K562 (cell line): ENCODE measurements at regions not wholly inside any gene's neighbourhood (a gene's known extent, or its start where the extent isn't known, plus 50 kb on each side); places are given as distances from the start of the nearest gene placed in this dataset.

Source experiments
- ATAC-seq: fragments of 200-7000 bp; cut with Tn5 transposase; 3 replicates; pipeline ENCODE4 v1.9.1; 2020; ENCODE audit warnings: moderate library complexity
- BruUV-seq: library from RNA; stranded (reverse); fragments of 400-500 nt; replicated peaks from 2 replicates; lab custom pipeline; 2021; lab: Mats Ljungman, UMichigan
- CTCF ChIA-PET: fragments of 300-600 bp; formaldehyde crosslinking; extraction: SDS; loops from one replicate; lab custom pipeline; 2021; ENCODE audit warnings: low intra/inter-chr PET ratio; lab: Yijun Ruan, JAX
- POLR2A ChIA-PET: fragments of 300-600, 350-650 bp; sonication (Branson Sonifier 250); formaldehyde crosslinking; extraction: SDS; loops from one replicate; lab custom pipeline; 2021; ENCODE audit warnings: antibody characterized with exemption, inconsistent platforms; lab: Yijun Ruan, JAX
- DNase-seq, 4 experiments: peaks; one replicate each; pipeline versions ENCODE4 v3.0.0 to v3.0.0-alpha.2; 2011 to 2018; ENCODE audit warnings: low spot score in 3 of 4, mixed read lengths in 3 of 4; ENCODE audit errors: extremely low read depth in 1 of 4
- FAIRE-seq: peaks from 2 replicates; lab custom pipeline; 2011; peaks lifted over from hg19 to GRCh38; lab: Jason Lieb, UNC
- H2AFZ ChIP-seq: 2 replicates; pipeline ENCODE4 v1.6.0; 2011; ENCODE audit warnings: low read depth, low read length, control low read depth, inconsistent platforms
- H3K27ac ChIP-seq: fragments of 200-600 bp; 3 replicates; pipeline ENCODE4 v1.8.0; 2011; ENCODE audit warnings: low read depth, mild to moderate bottlenecking, control low read depth, inconsistent platforms, low read length, moderate library complexity, mixed read lengths; ENCODE audit errors: extremely low read depth
- H3K27me3 ChIP-seq, 2 experiments: fragments of 300-600 bp in 1 of 2; 2 replicates in 1 of 2; 3 replicates in 1 of 2; pipeline versions ENCODE4 v1.6.0 to v1.8.0; 2011; ENCODE audit warnings: inconsistent platforms in 2 of 2, low read length in 2 of 2, mild to moderate bottlenecking in 1 of 2, mixed read lengths in 1 of 2, moderate library complexity in 1 of 2; ENCODE audit not compliant: control insufficient read depth in 2 of 2, insufficient read depth in 2 of 2
- H3K36me3 ChIP-seq: fragments of 300-600 bp; 3 replicates; pipeline ENCODE4 v1.8.0; 2011; ENCODE audit warnings: mild to moderate bottlenecking, low read length, inconsistent platforms; ENCODE audit not compliant: control insufficient read depth, insufficient read depth
- H3K4me1 ChIP-seq, 2 experiments: fragments of 200-600 bp in 1 of 2; replicated peaks in 1 of 2; 2 replicates in 1 of 2; 3 replicates in 1 of 2; pipeline versions ENCODE4 v1.5.1 to v1.8.0; 2011; ENCODE audit warnings: inconsistent platforms in 2 of 2, low read length in 2 of 2, mild to moderate bottlenecking in 1 of 2, mixed read lengths in 1 of 2, moderate library complexity in 1 of 2; ENCODE audit not compliant: control insufficient read depth in 2 of 2, insufficient read depth in 2 of 2
- H3K4me2 ChIP-seq: 2 replicates; pipeline ENCODE4 v1.6.1; 2011; ENCODE audit warnings: low read length, control low read depth, inconsistent platforms, mixed read lengths; ENCODE audit not compliant: insufficient read depth
- H3K4me3 ChIP-seq: fragments of 200-600 bp; sonication (generic), shearing (Covaris generic); 2 replicates; pipeline ENCODE4 v1.5.1; 2016; ENCODE audit warnings: control low read depth, inconsistent platforms
- H3K79me2 ChIP-seq: fragments of 200-600 bp; 3 replicates; pipeline ENCODE4 v1.8.0; 2011; ENCODE audit warnings: low read length, inconsistent platforms; ENCODE audit not compliant: control insufficient read depth, insufficient read depth
- H3K9ac ChIP-seq, 2 experiments: 2 replicates each; pipeline versions ENCODE4 v1.6.0 to v1.6.1; 2011; ENCODE audit warnings: low read depth in 2 of 2, low read length in 2 of 2, control low read depth in 1 of 2, inconsistent platforms in 1 of 2, mild to moderate bottlenecking in 1 of 2, mixed read lengths in 1 of 2; ENCODE audit not compliant: insufficient read depth in 1 of 2
- H3K9me1 ChIP-seq: one replicate; pipeline ENCODE4 v1.6.0; 2011; ENCODE audit warnings: inconsistent platforms, mild to moderate bottlenecking, low read length, moderate library complexity; ENCODE audit not compliant: control insufficient read depth, insufficient read depth
- H3K9me3 ChIP-seq: replicated peaks from 2 replicates; pipeline ENCODE4 v1.5.1; 2011; ENCODE audit warnings: low read depth, low read length, inconsistent platforms; ENCODE audit not compliant: control insufficient read depth, insufficient read depth
- H4K20me1 ChIP-seq: replicated peaks from 2 replicates; pipeline ENCODE4 v1.6.1; 2011; ENCODE audit warnings: low read length, inconsistent platforms, mixed read lengths; ENCODE audit not compliant: control insufficient read depth, insufficient read depth
- CEBPB ChIP-seq: fragments of 450-650 bp; IDR thresholded peaks from 2 replicates; pipeline ENCODE4 v1.6.1; 2016; ENCODE audit warnings: missing genetic modification characterization, missing compliant biosample characterization
- KDM5B ChIP-seq: fragments of 200-600 bp; sonication (generic); IDR thresholded peaks from 2 replicates; pipeline ENCODE4 v1.6.1; 2012; ENCODE audit warnings: low read depth, mild to moderate bottlenecking, moderate library complexity, low read length, control low read depth, inconsistent platforms; ENCODE audit not compliant: insufficient replicate concordance
- NR4A1 ChIP-seq, 2 experiments: fragments of 250-450 bp in 1 of 2; fragments of 450-650 bp in 1 of 2; sonication (Bioruptor Pico) in 1 of 2; IDR thresholded peaks; 2 replicates each; pipeline versions ENCODE4 v1.4.0 to v1.6.1; 2016 to 2020; ENCODE audit warnings: mild to moderate bottlenecking in 2 of 2, missing compliant biosample characterization in 1 of 2, missing genetic modification characterization in 1 of 2, moderate library complexity in 1 of 2
- RBM25 ChIP-seq: fragments of 200-400 bp; formaldehyde crosslinking; IDR thresholded peaks from 2 replicates; pipeline ENCODE4 v1.6.1; 2018; ENCODE audit warnings: low read length, low read depth, moderate library complexity; ENCODE audit not compliant: severe bottlenecking
- RBM39 ChIP-seq: fragments of 200-400 bp; formaldehyde crosslinking; optimal IDR thresholded peaks from 2 replicates; pipeline ENCODE3; 2018; ENCODE audit warnings: low read depth, low read length
- TSC22D4 ChIP-seq: fragments of 450-650 bp; IDR thresholded peaks from 2 replicates; pipeline ENCODE4 v1.6.1; 2016; ENCODE audit warnings: missing genetic modification characterization, missing biosample characterization, control low read depth
- ZKSCAN8 ChIP-seq: fragments of 200-800 bp; sonication (Bioruptor generic); IDR thresholded peaks from 2 replicates; pipeline ENCODE4 v1.6.1; 2016; ENCODE audit warnings: missing genetic modification characterization, missing compliant biosample characterization
- ZNF436 ChIP-seq: fragments of 250-450, 450-650 bp; sonication (Bioruptor Pico); formaldehyde crosslinking; IDR thresholded peaks from 2 replicates; pipeline ENCODE4 v1.7.0; 2020; ENCODE audit warnings: mild to moderate bottlenecking
- WGBS: fragments of 100-300 bp; shearing (Covaris generic); methylation state at CpG from one replicate; pipeline ENCODE4 v1.1.6; 2016; ENCODE audit warnings: low coverage, mixed read lengths; ENCODE audit not compliant: insufficient coverage; ENCODE audit errors: missing lambda C conversion rate; 5-methylcytosine and 5-hydroxymethylcytosine counted together
- in situ Hi-C: fragments of 300-500 bp; cut with MboI; formaldehyde crosslinking; loops from 4 replicates; pipeline ENCODE4 v1.15.0; 2018; ENCODE audit warnings: inconsistent platforms, mixed read lengths
- intact Hi-C: fragments of 100-400 bp; cut with micrococcal nuclease; formaldehyde crosslinking; loops from 2 replicates; pipeline ENCODE4 v1.14.2; 2022
- TF ChIP-seq, protein P1 (sequence below), 2 experiments: fragments of 450-650 bp in 1 of 2; sonication (generic) in 1 of 2; formaldehyde crosslinking; conservative IDR thresholded peaks; 2 replicates each; pipeline versions ENCODE4 v1.4.0 to v1.8.1; 2020 to 2022; ENCODE audit warnings: mild to moderate bottlenecking in 1 of 2, missing genetic modification reagents in 1 of 2
- TF ChIP-seq, protein P2 (sequence below): sonication (generic); formaldehyde crosslinking; IDR thresholded peaks from 2 replicates; pipeline ENCODE4 v1.9.0; 2022; ENCODE audit warnings: mild to moderate bottlenecking, missing genetic modification reagents
- TF ChIP-seq, protein P3 (sequence below): fragments of 450-650 bp; IDR thresholded peaks from 2 replicates; pipeline ENCODE4 v1.6.1; 2018; ENCODE audit warnings: mild to moderate bottlenecking, low read depth; ENCODE audit not compliant: partially characterized antibody
- TF ChIP-seq, protein P4 (sequence below): sonication (generic); IDR thresholded peaks from 2 replicates; pipeline ENCODE4 v1.6.1; 2016
- TF ChIP-seq, protein P5 (sequence below), 2 experiments: IDR thresholded peaks in 1 of 2; conservative IDR thresholded peaks in 1 of 2; 2 replicates each; pipeline ENCODE4 v1.6.1; 2016; ENCODE audit warnings: low read depth in 2 of 2, mild to moderate bottlenecking in 1 of 2, missing compliant biosample characterization in 1 of 2, missing genetic modification characterization in 1 of 2, moderate library complexity in 1 of 2

DNA sequence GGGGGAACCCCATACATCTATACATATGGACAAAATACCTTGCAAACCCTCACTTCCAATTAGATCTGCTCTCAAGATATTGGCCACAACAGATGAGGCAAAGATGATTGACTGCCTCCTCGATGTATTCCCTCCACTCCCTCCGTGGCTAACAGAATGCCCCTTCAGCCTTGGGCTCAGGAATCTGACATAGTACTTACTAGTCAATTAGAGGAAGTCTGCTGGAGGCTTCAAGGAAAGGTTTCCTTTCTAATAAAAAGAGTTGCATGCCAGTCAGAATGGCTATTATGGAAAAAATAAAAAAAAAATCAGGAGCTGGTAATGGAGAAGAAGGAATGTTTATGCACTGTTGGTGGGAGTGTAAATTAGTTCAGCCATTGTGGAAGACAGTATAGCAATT, 90.4 kb upstream of the VAV3 start:
- TF ChIP-seq, protein P1, sequence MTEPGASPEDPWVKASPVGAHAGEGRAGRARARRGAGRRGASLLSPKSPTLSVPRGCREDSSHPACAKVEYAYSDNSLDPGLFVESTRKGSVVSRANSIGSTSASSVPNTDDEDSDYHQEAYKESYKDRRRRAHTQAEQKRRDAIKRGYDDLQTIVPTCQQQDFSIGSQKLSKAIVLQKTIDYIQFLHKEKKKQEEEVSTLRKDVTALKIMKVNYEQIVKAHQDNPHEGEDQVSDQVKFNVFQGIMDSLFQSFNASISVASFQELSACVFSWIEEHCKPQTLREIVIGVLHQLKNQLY (CRISPR knock-in tag; conservative IDR thresholded peaks at IDR 0.05), result no peak
- TF ChIP-seq, protein P2, sequence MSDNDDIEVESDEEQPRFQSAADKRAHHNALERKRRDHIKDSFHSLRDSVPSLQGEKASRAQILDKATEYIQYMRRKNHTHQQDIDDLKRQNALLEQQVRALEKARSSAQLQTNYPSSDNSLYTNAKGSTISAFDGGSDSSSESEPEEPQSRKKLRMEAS (CRISPR knock-in tag), result no peak
- TF ChIP-seq, protein P3, sequence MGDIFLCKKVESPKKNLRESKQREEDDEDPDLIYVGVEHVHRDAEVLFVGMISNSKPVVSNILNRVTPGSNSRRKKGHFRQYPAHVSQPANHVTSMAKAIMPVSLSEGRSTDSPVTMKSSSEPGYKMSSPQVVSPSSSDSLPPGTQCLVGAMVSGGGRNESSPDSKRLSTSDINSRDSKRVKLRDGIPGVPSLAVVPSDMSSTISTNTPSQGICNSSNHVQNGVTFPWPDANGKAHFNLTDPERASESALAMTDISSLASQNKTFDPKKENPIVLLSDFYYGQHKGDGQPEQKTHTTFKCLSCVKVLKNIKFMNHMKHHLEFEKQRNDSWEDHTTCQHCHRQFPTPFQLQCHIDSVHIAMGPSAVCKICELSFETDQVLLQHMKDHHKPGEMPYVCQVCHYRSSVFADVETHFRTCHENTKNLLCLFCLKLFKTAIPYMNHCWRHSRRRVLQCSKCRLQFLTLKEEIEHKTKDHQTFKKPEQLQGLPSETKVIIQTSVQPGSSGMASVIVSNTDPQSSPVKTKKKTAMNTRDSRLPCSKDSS, result no peak
- no peak for TF ChIP-seq NR4A1 (CRISPR knock-in tag; IDR thresholded peaks at IDR 0.05)
- no peak for TF ChIP-seq NR4A1 (tag; IDR thresholded peaks at IDR 0.05)
- TF ChIP-seq RBM39, result no peak
- TF ChIP-seq ZNF436 (CRISPR knock-in tag), result no peak
- TF ChIP-seq, protein P4, sequence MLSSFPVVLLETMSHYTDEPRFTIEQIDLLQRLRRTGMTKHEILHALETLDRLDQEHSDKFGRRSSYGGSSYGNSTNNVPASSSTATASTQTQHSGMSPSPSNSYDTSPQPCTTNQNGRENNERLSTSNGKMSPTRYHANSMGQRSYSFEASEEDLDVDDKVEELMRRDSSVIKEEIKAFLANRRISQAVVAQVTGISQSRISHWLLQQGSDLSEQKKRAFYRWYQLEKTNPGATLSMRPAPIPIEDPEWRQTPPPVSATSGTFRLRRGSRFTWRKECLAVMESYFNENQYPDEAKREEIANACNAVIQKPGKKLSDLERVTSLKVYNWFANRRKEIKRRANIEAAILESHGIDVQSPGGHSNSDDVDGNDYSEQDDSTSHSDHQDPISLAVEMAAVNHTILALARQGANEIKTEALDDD, result no peak
- TF ChIP-seq ZKSCAN8 (CRISPR knock-in tag), result no peak
- TF ChIP-seq TSC22D4 (tag), result no peak
- TF ChIP-seq, protein P5, sequence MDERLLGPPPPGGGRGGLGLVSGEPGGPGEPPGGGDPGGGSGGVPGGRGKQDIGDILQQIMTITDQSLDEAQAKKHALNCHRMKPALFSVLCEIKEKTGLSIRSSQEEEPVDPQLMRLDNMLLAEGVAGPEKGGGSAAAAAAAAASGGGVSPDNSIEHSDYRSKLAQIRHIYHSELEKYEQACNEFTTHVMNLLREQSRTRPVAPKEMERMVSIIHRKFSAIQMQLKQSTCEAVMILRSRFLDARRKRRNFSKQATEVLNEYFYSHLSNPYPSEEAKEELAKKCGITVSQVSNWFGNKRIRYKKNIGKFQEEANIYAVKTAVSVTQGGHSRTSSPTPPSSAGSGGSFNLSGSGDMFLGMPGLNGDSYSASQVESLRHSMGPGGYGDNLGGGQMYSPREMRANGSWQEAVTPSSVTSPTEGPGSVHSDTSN (CRISPR knock-in tag; IDR thresholded peaks at IDR 0.05; ENCODE audit: low read depth), result no peak
- TF ChIP-seq, protein P5 (tag; conservative IDR thresholded peaks at IDR 0.05; ENCODE audit: low read depth), result no peak
- TF ChIP-seq CEBPB (tag), result no peak
- no peak for TF ChIP-seq KDM5B
- TF ChIP-seq RBM25, result no peak
- CTCF ChIA-PET, result no interaction called here
- in situ Hi-C loops (no loop called here), intact Hi-C loops (no loop called here)
- Histone ChIP-seq H3K4me3 (no peak overlapping the region), H3K27ac (no peak overlapping the region), H3K36me3 (no peaks in the 10 kb centered on the region), H3K79me2 (no peaks in the 10 kb centered on the region), H3K27me3 (peaks cover 0 to 11% of the 10 kb centered on the region in 2 experiments; a peak in 3 of 5 replicates), H3K9me3 (no peaks in the 10 kb centered on the region), H3K4me1 (no peaks in the 10 kb centered on the region), H4K20me1 (no peaks in the 10 kb centered on the region), H3K9ac (no peak overlapping the region), H2AFZ (no peak overlapping the region), H3K9me1 (no peaks in the 10 kb centered on the region), H3K4me2 (no peak overlapping the region)
- FAIRE-seq, result no peak
- POLR2A ChIA-PET, result interaction anchor here (0.6 kb wide), 2 partner anchors 18 to 88 kb away, joined by 3 read pairs; no protein-coding TSS in a partner anchor
- no TSS peak for BruUV-seq
- no peak for ATAC-seq
- WGBS, result 4% methylated on average over 2 of the region's 2 CpGs
- no peak for DNase-seq
